ENCODE measurements at regions not wholly inside any gene's neighbourhood (a gene's known extent, or its start where the extent isn't known, plus 50 kb on each side); places are given as distances from the start of the nearest gene placed in this dataset.

- TF ChIP-seq, protein P1, sequence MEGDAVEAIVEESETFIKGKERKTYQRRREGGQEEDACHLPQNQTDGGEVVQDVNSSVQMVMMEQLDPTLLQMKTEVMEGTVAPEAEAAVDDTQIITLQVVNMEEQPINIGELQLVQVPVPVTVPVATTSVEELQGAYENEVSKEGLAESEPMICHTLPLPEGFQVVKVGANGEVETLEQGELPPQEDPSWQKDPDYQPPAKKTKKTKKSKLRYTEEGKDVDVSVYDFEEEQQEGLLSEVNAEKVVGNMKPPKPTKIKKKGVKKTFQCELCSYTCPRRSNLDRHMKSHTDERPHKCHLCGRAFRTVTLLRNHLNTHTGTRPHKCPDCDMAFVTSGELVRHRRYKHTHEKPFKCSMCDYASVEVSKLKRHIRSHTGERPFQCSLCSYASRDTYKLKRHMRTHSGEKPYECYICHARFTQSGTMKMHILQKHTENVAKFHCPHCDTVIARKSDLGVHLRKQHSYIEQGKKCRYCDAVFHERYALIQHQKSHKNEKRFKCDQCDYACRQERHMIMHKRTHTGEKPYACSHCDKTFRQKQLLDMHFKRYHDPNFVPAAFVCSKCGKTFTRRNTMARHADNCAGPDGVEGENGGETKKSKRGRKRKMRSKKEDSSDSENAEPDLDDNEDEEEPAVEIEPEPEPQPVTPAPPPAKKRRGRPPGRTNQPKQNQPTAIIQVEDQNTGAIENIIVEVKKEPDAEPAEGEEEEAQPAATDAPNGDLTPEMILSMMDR (IDR thresholded peaks at IDR 0.05) = no peak
- TF ChIP-seq POLR2AphosphoS5 (IDR thresholded peaks at IDR 0.05; ENCODE audit: insufficient read depth in 1 of 2, low read depth in 1 of 2) = no peak
These were observed 58.3 kb upstream of the CFAP46 start for GRCh38 chr10:133000648-133001047.
